ENCODE measurements at regions not wholly inside any gene's neighbourhood (a gene's known extent, or its start where the extent isn't known, plus 50 kb on each side); places are given as distances from the start of the nearest gene placed in this dataset.
A peak's percentile ranks its signal among the peaks of the same experiment; 100 is the strongest.
"Not testable (repeated sequence)": the region's sequence is repeated elsewhere in the genome, so short reads cannot be mapped to it uniquely, and the experiment has no call there.

DNA sequence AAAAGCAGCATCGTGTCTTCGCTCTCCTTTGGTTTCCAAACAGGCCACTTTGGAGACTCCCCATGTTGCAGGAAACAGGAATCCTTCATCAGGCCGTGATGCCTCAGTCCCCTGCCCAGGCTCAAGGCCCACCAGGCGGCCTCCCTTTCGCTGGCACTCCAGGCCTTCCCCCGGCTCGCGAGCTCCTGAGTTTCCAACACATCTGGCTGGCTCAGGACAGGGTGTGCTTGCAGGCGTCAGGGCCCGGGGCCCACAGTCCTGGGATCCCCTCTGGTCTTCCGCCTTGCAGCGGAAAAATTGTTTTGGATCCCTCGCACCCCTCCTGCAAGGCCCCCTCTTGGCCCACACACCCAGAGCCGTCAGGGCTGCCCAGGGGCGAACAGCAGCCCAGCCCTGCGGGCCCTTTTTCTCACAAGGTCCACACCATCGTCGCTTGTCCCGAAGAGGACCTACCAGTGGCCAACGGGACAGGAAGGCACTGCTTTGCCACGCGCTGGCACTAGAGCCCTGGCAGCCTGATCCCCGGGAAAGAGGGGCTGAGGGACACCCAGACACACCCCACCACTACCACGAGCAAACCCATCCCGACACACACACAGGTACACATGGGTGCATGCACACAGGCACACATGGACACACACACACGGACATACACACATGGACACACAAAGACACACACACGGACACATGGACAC is 1930.9 kb upstream of the DEFB115 start:
- Mint-ChIP-seq H3K4me3 (no peak overlapping the region), H3K27ac (no peak overlapping the region), H3K27me3 (ENCODE audit: insufficient read depth) (0 out of 2 replicates have a peak, but pooled peaks cover 2% of the 10 kb centered on the region), H3K36me3 (ENCODE audit: low read depth) (peaks cover 11% of the 10 kb centered on the region), H3K9me3 (peaks cover 58% of the 10 kb centered on the region), H3K4me1 (ENCODE audit: low read depth) (no peaks in the 10 kb centered on the region)
- TF ChIP-seq, protein P1, sequence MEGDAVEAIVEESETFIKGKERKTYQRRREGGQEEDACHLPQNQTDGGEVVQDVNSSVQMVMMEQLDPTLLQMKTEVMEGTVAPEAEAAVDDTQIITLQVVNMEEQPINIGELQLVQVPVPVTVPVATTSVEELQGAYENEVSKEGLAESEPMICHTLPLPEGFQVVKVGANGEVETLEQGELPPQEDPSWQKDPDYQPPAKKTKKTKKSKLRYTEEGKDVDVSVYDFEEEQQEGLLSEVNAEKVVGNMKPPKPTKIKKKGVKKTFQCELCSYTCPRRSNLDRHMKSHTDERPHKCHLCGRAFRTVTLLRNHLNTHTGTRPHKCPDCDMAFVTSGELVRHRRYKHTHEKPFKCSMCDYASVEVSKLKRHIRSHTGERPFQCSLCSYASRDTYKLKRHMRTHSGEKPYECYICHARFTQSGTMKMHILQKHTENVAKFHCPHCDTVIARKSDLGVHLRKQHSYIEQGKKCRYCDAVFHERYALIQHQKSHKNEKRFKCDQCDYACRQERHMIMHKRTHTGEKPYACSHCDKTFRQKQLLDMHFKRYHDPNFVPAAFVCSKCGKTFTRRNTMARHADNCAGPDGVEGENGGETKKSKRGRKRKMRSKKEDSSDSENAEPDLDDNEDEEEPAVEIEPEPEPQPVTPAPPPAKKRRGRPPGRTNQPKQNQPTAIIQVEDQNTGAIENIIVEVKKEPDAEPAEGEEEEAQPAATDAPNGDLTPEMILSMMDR (IDR thresholded peaks at IDR 0.05), result no peak
- DNase-seq, result no peak

DNA sequence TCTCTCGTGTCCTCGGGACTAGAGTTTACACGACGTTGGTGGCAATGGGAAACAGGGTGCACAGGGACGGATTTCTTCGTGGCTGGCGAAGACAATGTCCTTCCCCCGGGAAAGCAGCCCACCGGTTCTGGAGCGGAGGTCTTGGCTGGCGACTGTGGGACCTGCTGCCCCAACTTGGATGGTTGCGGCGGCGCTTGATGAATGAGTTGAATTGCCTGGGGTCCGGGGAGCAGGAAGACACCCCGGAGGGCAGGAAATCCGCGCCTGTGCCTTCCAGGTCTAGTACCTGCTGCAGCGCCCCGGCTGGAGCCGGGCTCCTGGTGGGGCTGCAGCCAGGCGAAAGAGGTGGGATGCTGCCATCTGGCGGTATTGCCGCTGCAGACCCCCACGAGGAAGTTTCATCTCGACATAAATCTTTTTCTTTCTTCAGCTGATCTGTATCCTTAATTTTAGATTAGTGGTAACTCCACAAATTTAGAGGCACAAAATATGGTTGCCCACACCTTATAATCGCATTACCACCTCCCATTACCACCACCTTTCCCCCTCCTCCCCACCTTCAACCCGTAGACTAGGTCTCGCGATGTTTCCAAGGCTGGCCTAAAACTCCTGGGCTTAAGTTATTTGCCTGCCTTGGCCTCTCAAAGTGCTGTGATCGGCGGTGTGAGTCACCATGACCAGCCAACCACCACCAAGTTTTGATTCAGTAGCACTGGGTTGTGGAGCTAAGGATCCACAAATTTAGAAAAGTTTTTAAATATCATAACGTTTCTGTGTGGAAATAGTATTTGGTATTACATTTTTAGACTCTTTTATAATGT is 1929.7 kb upstream of the DEFB115 start:
- Mint-ChIP-seq H3K4me3 (peak overlapping the region; percentile 12; the same call in 1 of the 2 replicates), H3K9me3 (peaks cover 68% of the 10 kb centered on the region), H3K36me3 (ENCODE audit: low read depth) (peaks cover 15% of the 10 kb centered on the region)
- H3K27me3 Mint-ChIP-seq (ENCODE audit: insufficient read depth); DNase-seq; H3K27ac Mint-ChIP-seq; H3K4me1 Mint-ChIP-seq (ENCODE audit: low read depth): not testable (repeated sequence)
- TF ChIP-seq, protein P1 (IDR thresholded peaks at IDR 0.05), result peak; percentile 70

DNA sequence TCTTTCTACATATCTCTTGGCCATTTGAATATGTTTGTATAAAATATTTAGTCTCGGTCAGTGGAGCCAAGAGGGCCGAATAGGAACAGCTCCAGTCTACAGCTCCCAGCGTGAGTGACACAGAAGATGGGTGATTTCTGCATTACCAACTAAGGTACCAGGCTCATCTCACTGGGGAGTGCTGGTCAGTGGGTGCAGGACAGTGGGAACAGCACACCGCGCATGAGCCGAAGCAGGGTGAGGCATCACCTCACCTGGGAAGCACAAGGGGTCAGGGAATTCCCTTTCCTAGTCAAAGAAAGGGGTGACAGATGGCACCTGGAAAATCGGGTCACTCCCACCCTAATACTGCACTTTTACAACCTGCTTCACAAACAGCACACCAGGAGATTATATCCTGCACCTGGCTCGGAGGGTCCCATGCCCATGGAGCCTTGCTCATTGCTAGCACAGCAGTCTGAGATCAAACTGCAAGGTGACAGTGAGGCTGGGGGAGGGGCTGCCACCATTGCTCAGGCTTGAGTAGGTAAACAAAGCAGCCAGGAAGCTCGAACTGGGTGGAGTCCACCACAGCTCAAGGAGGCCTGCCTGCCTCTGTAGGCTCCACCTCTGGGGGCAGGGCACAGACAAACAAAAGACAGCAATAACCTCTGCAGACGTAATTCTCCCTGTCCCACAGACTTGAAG is 1926.9 kb upstream of the DEFB115 start:
- not testable (repeated sequence) for H3K27ac Mint-ChIP-seq; H3K4me1 Mint-ChIP-seq (ENCODE audit: low read depth); DNase-seq; H3K27me3 Mint-ChIP-seq (ENCODE audit: insufficient read depth); H3K4me3 Mint-ChIP-seq
- Mint-ChIP-seq H3K36me3 (ENCODE audit: low read depth) (peaks cover 15% of the 10 kb centered on the region), H3K9me3 (peaks cover 78% of the 10 kb centered on the region)

DNA sequence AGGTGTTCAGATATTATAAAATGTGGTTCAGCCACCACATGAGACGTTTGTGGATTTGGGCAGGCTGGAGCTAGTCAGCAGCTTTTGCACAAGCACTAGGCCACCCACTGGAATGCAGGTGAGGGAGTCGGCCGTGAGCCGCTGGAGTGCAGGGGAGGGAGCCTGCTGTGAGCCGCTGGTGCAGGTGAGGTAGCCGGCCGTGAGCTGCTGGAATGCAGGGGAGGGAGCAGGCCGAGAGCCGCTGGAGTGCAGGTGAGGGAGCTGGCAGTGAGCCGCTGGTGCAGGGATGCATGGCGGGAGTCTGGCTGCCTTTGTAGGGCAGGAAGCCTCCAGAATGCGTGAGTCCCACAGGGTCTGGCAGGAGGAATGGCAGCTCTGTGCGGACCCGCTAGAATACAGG is 1907.6 kb upstream of the DEFB115 start:
- Mint-ChIP-seq H3K27me3 (ENCODE audit: insufficient read depth) (peaks cover 3% of the 10 kb centered on the region), H3K4me3 (no peak overlapping the region), H3K9me3 (peaks cover 51% of the 10 kb centered on the region), H3K4me1 (ENCODE audit: low read depth) (no peaks in the 10 kb centered on the region), H3K36me3 (ENCODE audit: low read depth) (peaks cover 5% of the 10 kb centered on the region), H3K27ac (no peak overlapping the region)
- TF ChIP-seq, protein P1 (IDR thresholded peaks at IDR 0.05), result no peak
- no peak for DNase-seq

DNA sequence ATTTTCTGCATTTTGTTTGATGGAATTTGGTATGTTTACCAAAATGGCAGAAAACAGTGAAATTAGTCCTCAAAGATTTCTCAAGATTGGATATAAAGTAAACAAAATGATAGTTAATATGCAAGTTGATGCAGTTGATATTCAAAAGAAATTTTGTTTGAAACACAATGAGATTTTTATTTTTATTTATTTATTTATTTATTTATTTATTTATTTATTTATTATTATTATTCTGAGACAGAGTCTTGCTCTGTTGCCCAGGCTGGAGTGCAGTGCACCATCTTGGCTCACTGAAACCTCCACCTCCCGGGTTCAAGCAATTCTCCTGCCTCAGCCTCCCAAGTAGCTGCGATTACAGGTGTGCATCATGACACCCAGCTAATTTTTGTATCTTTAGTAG is 1881.5 kb upstream of the DEFB115 start:
- H3K4me1 Mint-ChIP-seq (ENCODE audit: low read depth); DNase-seq; H3K36me3 Mint-ChIP-seq (ENCODE audit: low read depth); H3K4me3 Mint-ChIP-seq; H3K27ac Mint-ChIP-seq; H3K27me3 Mint-ChIP-seq (ENCODE audit: insufficient read depth): not testable (repeated sequence)
- peaks cover 49% of the 10 kb centered on the region for H3K9me3 Mint-ChIP-seq

DNA sequence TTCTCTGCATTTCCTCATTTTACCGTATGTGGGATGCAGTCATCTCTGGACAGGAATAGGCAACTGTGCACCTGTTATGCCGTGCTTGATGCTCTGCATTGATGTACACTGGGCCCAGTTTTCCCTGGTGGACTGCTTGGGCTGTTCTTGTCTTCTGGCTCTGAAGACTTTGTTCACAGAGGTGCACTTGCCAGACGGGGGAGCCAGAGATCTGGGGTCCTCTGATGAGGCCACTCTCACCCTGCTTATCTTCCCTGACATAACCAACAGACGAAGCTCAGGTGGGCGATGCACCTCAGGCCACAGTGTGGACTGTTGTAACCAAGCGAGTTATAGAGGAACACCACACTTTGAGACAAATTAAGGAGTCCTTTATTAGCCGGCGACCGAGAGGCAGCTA is 1864.6 kb upstream of the DEFB115 start:
- not testable (repeated sequence) for H3K4me1 Mint-ChIP-seq (ENCODE audit: low read depth); H3K27ac Mint-ChIP-seq; DNase-seq; H3K27me3 Mint-ChIP-seq (ENCODE audit: insufficient read depth); H3K4me3 Mint-ChIP-seq; H3K36me3 Mint-ChIP-seq (ENCODE audit: low read depth)
- peaks cover 40% of the 10 kb centered on the region for H3K9me3 Mint-ChIP-seq
